Cardiac fibroblast (primary cell): ENCODE measurements at regions not wholly inside any gene's neighbourhood (a gene's known extent, or its start where the extent isn't known, plus 50 kb on each side); places are given as distances from the start of the nearest gene placed in this dataset.
A peak's percentile ranks its signal among the peaks of the same experiment; 100 is the strongest.
"Not testable (repeated sequence)": the region's sequence is repeated elsewhere in the genome, so short reads cannot be mapped to it uniquely, and the experiment has no call there.

Experiments
- DNase-seq, 2 donors: peaks; one replicate each; pipeline versions ENCODE4 v3.0.0 to v3.0.0-alpha.2; 2010; ENCODE audit warnings: low read depth in 2 of 2
- H3K4me3 ChIP-seq, 2 donors: replicated peaks in 1 of 2; 1 replicate in 1 of 2; 2 replicates in 1 of 2; pipeline ENCODE4 v1.5.1; 2011; ENCODE audit warnings: low read depth in 2 of 2, low read length in 2 of 2, mild to moderate bottlenecking in 2 of 2, moderate library complexity in 1 of 2
- TF ChIP-seq, protein P1 (sequence below): IDR thresholded peaks from one replicate; pipeline ENCODE4 v1.5.1; 2011; ENCODE audit warnings: low read depth, mild to moderate bottlenecking, low read length, inconsistent platforms

DNA sequence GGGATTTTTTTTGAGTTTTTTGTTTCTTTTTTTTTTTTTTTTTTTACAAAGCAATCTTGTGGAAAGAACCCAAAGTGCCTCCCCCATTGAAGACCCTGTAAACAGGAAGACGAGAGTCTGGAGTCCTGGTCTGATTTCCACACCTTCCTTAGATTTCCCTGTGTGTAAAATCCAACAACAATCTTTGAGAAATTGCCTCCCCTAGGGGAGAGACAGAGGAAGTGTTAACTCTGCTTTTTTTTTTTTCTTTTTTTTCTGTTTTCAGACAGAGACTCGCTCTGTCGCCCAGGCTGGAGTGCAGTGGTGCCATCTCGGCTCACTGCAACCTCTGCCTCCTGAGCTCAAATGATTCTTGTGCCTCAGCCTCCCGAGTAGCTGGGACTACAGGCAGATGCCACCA, 82.0 kb upstream of the CLEC6A start:
- DNase-seq: peak in 1 of 2 donors; percentile 3
- H3K4me3 ChIP-seq: not testable (repeated sequence)
- TF ChIP-seq, protein P1, sequence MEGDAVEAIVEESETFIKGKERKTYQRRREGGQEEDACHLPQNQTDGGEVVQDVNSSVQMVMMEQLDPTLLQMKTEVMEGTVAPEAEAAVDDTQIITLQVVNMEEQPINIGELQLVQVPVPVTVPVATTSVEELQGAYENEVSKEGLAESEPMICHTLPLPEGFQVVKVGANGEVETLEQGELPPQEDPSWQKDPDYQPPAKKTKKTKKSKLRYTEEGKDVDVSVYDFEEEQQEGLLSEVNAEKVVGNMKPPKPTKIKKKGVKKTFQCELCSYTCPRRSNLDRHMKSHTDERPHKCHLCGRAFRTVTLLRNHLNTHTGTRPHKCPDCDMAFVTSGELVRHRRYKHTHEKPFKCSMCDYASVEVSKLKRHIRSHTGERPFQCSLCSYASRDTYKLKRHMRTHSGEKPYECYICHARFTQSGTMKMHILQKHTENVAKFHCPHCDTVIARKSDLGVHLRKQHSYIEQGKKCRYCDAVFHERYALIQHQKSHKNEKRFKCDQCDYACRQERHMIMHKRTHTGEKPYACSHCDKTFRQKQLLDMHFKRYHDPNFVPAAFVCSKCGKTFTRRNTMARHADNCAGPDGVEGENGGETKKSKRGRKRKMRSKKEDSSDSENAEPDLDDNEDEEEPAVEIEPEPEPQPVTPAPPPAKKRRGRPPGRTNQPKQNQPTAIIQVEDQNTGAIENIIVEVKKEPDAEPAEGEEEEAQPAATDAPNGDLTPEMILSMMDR: peak; percentile 29

DNA sequence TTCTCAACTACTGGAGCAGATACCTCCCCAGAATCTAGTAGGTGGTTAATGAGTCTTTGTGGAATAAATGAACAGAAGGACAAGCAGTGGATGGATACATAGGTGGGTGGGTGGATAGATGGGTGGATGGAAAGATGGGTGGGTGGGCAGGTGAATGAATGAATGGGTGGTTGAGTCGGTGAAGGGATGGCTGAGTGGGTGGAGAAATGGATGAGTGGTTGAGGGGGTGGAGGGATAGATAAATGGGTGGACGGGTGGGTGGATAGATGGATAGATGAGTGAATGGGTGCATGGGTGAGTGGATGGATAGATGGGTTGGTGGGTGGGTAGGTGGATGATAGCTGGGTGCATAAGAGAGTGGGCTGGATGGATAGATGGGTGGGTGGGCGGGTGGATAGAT, 80.6 kb upstream of the CLEC6A start:
- not testable (repeated sequence) for H3K4me3 ChIP-seq, DNase-seq

DNA sequence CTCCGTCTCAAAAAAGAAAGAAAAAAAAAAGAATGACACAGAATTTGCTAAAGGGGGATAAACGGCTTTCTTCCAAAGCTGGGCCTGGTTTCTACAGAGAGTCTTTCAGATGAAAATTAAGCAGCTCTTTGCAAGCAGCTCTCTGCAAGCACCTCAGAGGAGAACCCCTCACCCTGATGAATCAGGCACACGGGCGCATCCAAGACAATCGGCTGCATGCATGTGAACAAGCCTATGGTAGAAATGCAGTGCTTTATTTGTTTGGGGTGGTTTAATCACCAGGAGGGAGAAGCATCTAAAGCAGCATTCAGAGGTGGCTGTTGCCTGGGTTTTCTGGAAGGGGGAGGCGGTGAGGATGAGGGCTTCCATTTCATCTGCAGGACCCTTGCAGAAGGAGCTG, 78.0 kb upstream of the CLEC6A start:
- H3K4me3 ChIP-seq, DNase-seq: not testable (repeated sequence)

DNA sequence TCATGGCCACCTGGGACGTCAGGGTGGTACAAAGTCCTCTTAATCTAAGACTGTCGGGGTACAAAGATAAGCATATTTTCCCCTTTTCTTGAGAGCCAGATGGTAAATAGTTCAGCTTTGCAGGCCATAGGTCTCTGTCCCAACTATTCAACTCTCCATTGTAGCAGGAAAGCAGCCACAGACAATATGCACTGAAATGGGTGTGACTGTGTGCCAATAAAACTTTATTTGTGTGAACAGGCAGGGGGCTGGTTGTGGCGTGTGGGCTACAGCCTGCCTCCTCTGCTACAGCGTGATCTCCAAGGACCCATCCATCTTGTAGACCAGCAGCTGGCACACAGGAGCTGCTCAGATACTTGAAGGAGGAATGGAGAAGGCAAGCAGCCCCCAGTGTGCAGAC, 73.2 kb upstream of the CLEC6A start:
- not testable (repeated sequence) for DNase-seq, H3K4me3 ChIP-seq

DNA sequence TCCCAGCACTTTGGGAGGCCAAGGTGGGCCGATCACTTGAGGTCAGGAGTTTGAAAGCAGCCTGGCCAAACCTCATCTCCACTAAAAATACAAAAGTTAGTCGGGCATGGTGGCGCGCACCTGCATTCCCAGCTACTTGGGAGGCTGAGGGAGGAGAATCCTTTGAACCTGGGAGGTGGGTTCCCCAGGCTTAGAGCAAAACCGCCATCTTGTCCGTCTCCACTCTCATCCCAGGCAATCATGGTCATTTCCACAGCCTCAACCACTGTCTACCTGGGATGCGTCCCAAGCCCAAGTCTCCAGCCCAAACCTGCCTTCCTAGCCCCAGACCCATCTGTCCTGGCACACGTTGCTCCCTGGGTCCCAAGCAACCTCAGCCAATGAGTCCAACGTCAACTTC, 71.1 kb upstream of the CLEC6A start:
- not testable (repeated sequence) for H3K4me3 ChIP-seq, DNase-seq

DNA sequence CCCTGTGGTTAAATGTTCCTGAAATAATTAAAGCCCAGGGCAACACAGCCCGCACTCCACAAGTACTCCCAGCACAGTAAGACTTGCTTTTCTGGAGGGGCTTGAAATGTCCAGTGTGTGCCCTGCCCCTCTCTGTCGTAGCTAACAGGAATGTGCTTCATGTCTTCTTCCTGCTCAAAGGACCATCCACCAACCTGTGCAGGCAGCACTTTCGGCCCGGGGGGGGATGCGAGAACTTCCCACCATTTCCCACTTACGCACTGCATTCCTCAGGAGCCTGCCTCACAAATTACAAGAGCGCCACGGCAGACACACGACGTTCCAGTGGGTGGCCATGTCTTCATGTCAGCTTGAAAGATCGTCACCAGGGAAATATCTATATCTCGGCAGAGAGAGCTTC, 70.3 kb upstream of the CLEC6A start:
- not testable (repeated sequence) for DNase-seq, H3K4me3 ChIP-seq

- H3K4me3 ChIP-seq, DNase-seq: not testable (repeated sequence)
Measured at GRCh38 chr12:8386661-8387060, 69.1 kb upstream of the CLEC6A start.

DNA sequence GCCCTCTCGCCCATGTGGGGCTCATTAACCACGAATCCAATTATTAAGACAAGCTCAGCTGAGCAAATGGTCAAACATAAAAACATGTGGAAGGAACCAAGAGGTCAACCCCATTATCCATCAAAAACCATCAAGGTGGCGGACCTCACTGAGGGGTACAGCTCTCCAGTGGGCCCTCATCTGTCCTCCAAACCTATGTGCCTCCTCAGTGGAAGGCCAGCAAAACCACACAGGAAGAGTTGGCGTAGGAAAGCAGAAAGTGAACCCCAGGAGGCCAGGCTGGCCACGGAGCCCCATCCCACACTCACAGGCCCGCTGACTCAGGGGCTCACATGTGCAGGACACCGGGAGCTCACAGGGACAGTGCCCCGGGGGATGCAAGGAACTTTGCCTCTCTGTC, 66.5 kb upstream of the CLEC6A start:
- not testable (repeated sequence) for H3K4me3 ChIP-seq

DNA sequence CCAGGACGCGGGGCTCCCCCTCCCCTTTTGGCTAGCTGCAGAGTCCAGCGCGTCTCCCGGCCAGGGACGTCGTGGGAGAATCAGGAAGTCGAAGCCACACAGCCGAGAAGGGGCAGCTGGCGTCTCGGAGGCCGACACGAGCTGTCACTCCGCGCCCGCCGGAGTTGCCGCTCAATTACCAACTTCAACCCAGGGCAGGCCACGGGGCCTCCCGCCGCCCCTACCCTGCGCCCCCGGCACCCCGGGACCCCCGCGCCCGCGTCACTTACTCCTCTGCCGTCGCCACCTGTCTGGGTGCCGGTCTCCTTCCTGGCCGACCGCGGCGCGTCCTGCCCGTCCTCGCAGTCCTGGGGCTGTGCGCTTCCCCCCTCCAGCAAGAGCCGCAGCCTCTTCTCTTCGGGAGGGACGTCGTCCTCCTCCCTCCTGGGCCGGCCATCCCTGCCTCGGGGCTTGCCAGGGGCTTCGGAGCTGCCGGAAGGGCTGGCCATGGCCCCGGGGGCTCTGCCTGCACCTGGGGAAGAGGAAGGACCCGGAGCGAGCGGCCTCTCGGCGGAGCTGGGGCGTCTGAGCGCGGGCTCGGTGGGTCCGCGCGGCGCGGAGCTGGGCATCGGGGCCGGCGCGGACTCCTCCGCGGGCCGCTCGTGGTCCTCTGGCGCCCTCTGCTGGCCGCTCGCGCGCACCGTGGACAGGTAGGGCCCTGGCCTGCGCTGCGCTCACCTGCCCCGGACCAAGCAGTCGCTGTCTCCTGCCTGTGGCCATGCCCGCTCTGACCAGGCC, 65.6 kb upstream of the CLEC6A start:
- peak overlapping the region; percentile 30 to 33 for H3K4me3 ChIP-seq
- peak; percentile 12 to 25 for DNase-seq
- TF ChIP-seq, protein P1: peak; percentile 29

More for the DNA sequence above, 66.5 kb upstream of the CLEC6A start:
- DNase-seq: not testable (repeated sequence)

DNA sequence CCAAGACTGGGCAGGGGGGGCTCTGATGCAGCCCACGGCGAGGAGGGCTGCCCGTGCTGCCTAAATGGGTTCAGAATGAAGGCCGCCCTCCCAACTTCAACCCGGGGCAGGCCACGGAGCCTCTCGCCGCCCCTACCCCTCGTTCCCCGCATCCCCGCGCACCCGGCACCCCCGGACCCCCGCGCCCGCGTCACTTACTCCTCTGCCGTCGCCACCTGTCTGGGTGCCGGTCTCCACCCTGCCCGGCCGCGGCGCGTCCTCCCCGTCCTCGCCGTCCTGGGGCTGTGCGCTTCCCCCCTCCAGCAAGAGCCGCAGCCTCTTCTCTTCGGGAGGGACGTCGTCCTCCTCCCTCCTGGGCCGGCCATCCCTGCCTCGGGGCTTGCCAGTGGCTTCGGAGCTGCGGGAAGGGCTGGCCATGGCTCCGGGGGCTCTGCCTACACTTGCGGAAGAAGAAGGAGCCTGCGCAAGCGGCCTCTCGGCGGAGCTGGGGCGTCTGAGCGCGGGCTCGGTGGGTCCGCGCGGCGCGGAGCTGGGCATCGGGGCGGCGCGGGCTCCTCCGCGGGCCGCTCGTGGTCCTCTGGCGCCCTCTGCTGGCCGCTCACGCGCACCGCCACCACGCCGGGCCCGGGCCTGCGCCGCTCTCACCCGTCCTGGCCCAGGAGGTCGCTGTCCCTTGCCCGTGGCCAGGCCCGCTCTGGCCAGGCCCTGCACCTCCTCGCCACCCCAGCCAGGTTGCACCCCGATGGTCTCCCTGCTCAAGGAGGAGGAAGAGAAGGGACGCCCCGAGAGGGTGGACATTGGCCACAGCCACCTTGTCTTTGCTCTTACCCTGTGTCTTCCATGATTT, 59.3 kb upstream of the CLEC6A start:
- TF ChIP-seq, protein P1: peak; percentile 12
- H3K4me3 ChIP-seq: peak overlapping the region; percentile 32 to 33
- DNase-seq: peak; percentile 25 to 33

DNA sequence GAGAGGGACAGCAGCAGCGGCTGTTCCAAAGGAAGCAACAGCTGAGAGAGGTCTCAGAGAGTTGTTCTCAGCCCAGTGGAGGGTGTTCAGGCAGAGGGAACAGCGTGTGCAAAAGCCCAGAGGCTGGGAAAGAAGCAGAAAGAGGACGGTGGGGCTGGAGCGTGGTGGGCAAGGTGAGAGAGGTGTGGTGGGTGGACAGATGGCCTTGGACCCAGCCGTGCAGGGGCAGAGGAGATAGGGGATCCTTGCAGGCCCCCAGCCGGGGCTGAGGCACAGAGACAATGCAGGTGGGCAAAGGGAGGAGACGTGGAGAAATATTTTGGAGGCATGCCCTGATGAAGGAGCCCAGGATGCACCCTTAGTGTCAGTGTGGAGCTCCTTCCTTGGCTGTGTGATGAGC, 58.4 kb upstream of the CLEC6A start:
- H3K4me3 ChIP-seq, DNase-seq: not testable (repeated sequence)

DNA sequence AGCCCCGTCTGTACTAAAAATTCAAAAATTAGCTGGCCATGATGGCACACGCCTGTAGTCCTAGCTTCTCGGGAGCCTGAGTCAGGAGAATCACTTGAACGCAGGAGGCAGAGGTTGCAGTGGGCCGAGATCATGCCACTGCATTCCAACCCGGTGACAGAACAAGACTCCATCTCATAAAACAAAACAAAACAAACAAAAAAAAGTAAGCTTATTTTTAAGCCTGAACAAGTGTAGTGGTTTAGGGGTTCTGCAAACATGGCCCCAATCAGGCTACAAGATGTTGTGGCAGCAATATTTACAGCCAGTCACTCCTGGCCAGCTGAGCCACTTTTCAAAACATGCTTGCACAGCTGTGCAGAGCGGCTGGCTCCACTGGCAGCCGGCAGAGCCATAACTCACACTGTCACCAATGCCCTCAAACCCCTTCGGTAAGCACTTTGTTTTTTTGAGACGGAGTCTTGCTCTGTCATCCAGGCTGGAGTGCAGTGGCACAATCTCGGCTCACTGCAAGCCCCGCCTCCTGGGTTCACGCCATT, 56.2 kb upstream of the CLEC6A start:
- H3K4me3 ChIP-seq, DNase-seq: not testable (repeated sequence)

DNA sequence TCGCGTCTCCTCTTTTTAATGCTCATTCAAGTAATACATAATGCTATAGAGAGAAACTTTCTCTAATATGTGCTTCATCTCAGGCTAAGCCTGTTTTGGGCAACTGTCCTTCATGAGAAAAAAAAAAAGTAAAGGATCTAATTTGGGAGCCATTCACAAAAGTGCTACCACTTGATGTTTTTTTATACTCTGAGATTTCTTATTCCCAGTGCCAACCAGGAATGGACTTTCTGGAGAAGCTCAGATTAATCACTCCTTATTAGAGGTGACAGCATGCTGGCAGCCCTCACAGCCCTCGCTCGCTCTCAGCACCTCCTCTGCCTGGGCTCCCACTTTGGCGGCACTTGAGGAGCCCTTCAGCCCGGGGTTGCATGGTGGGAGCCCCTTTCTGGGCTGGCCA, 51.9 kb upstream of the CLEC6A start:
- not testable (repeated sequence) for H3K4me3 ChIP-seq, DNase-seq

DNA sequence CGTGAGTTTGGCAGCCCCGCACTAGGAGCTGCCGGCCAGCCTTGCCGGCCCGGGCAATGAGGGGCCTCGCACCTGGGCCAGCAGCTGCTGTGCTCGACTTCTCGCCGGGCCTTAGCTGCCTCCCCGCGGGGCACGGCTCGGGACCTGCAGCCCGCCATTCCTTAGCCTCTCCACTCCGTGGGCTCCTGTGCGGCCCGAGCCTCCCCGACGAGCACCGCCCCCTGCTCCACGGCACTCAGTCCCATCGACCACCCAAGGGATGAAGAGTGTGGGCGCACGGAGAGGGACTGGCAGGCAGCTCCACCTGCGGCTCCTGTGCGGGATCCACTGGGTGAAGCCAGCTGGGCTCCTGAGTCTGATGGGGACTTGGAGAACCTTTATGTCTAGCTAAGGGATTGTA, 51.4 kb upstream of the CLEC6A start:
- DNase-seq, H3K4me3 ChIP-seq: not testable (repeated sequence)
